NB4 (cell line): ENCODE measurements at regions not wholly inside any gene's neighbourhood (a gene's known extent, or its start where the extent isn't known, plus 50 kb on each side); places are given as distances from the start of the nearest gene placed in this dataset.

Source experiments
- CTCF ChIP-seq: IDR thresholded peaks from one replicate; pipeline ENCODE4 v1.5.1; 2012; ENCODE audit warnings: low read depth, low read length
- MAX ChIP-seq: IDR thresholded peaks from 2 replicates; pipeline ENCODE4 v1.6.1; 2011; ENCODE audit warnings: low read depth, low read length
- MYC ChIP-seq: IDR thresholded peaks from 2 replicates; pipeline ENCODE4 v1.6.1; 2011; ENCODE audit warnings: low read depth, low read length
- POLR2A ChIP-seq: IDR thresholded peaks from 2 replicates; pipeline ENCODE4 v1.6.1; 2011; ENCODE audit warnings: mild to moderate bottlenecking; ENCODE audit not compliant: insufficient read length; ENCODE audit errors: extremely low read depth

- TF ChIP-seq POLR2A (no peak), CTCF (no peak), MYC (no peak), MAX (no peak)
Measured at GRCh38 chr11:23391031-23391430, 530.8 kb upstream of the CCDC179 start.
